Kidney glomerular epithelial cell (primary cell): ENCODE measurements at regions not wholly inside any gene's neighbourhood (a gene's known extent, or its start where the extent isn't known, plus 50 kb on each side); places are given as distances from the start of the nearest gene placed in this dataset.
"Not testable (repeated sequence)": the region's sequence is repeated elsewhere in the genome, so short reads cannot be mapped to it uniquely, and the experiment has no call there.

Source experiments
- DNase-seq: peaks from one replicate; lab custom pipeline; 2025; lab: John Stamatoyannopoulos, UW

GRCh38 chr10:118948786-118949185 is 80.7 kb upstream of the NANOS1 start:
- DNase-seq: no peak

GRCh38 chr10:118950190-118950680 is 79.3 kb upstream of the NANOS1 start:
- DNase-seq: no peak

GRCh38 chr10:118950997-118951637 is 78.4 kb upstream of the NANOS1 start:
- no peak for DNase-seq

- DNase-seq: no peak
These were observed 76.8 kb upstream of the NANOS1 start for GRCh38 chr10:118952493-118953295.

- DNase-seq: no peak
These were observed 75.7 kb upstream of the NANOS1 start for GRCh38 chr10:118953598-118954393.

- no peak for DNase-seq
These were observed 74.0 kb upstream of the NANOS1 start for GRCh38 chr10:118955531-118955930.

GRCh38 chr10:118955951-118956801 is 73.3 kb upstream of the NANOS1 start:
- DNase-seq: no peak

GRCh38 chr10:118956802-118957442 is 72.6 kb upstream of the NANOS1 start:
- no peak for DNase-seq

- no peak for DNase-seq
These were observed 72.1 kb upstream of the NANOS1 start for GRCh38 chr10:118957443-118957825.

GRCh38 chr10:118957966-118958365 is 71.5 kb upstream of the NANOS1 start:
- no peak for DNase-seq

- no peak for DNase-seq
These were observed 71.0 kb upstream of the NANOS1 start for GRCh38 chr10:118958559-118958958.

- DNase-seq: no peak
These were observed 70.3 kb upstream of the NANOS1 start for GRCh38 chr10:118958984-118959925.

- no peak for DNase-seq
These were observed 69.1 kb upstream of the NANOS1 start for GRCh38 chr10:118960157-118961090.

- DNase-seq: no peak
These were observed 68.1 kb upstream of the NANOS1 start for GRCh38 chr10:118961436-118961835.

GRCh38 chr10:118962331-118962868 is 67.1 kb upstream of the NANOS1 start:
- not testable (repeated sequence) for DNase-seq

GRCh38 chr10:118963341-118963740 is 66.2 kb upstream of the NANOS1 start:
- no peak for DNase-seq

- DNase-seq: no peak
These were observed 65.6 kb upstream of the NANOS1 start for GRCh38 chr10:118963933-118964332.

GRCh38 chr10:118964476-118964875 is 65.0 kb upstream of the NANOS1 start:
- DNase-seq: not testable (repeated sequence)

- no peak for DNase-seq
These were observed 64.4 kb upstream of the NANOS1 start for GRCh38 chr10:118965096-118965495.
